Tibial nerve (tissue), 4 donors: ENCODE measurements at regions not wholly inside any gene's neighbourhood (a gene's known extent, or its start where the extent isn't known, plus 50 kb on each side); places are given as distances from the start of the nearest gene placed in this dataset.

Source experiments
- DNase-seq, 2 donors: peaks; one replicate each; pipeline ENCODE4 v3.0.0-alpha.2; 2019; ENCODE audit warnings: low spot score in 2 of 2
- H3K27ac ChIP-seq, 4 donors: fragments of 200-600 bp; sonication (generic) in 3 of 4; one replicate each; pipeline ENCODE4 v1.5.1; 2017 to 2019; ENCODE audit warnings: mild to moderate bottlenecking in 1 of 4
- H3K27me3 ChIP-seq, 2 donors: fragments of 200-600 bp; sonication (generic) in 1 of 2; one replicate each; pipeline versions ENCODE4 v1.5.1 to v1.6.0; 2017 to 2019
- H3K36me3 ChIP-seq, 3 donors: fragments of 200-600 bp; sonication (generic); one replicate each; pipeline ENCODE4 v1.5.1; 2018 to 2019
- H3K4me1 ChIP-seq, 4 donors: fragments of 200-600 bp; sonication (generic) in 3 of 4; one replicate each; pipeline ENCODE4 v1.5.1; 2017 to 2019
- H3K4me3 ChIP-seq, 4 donors: fragments of 200-600 bp; sonication (generic) in 3 of 4; one replicate each; pipeline ENCODE4 v1.5.1; 2017 to 2019; ENCODE audit warnings: mild to moderate bottlenecking in 1 of 4, moderate library complexity in 1 of 4
- H3K9me3 ChIP-seq, 4 donors: fragments of 200-600 bp; sonication (generic) in 3 of 4; one replicate each; pipeline ENCODE4 v1.5.1; 2017 to 2019
- EP300 ChIP-seq, 2 donors: sonication (generic); formaldehyde crosslinking; IDR thresholded peaks; one replicate each; pipeline ENCODE4 v1.6.1; 2017; ENCODE audit warnings: antibody characterized with exemption in 2 of 2, mild to moderate bottlenecking in 1 of 2
- POLR2A ChIP-seq, 2 donors: fragments of 450-650 bp; IDR thresholded peaks; one replicate each; pipeline ENCODE4 v1.6.1; 2017; ENCODE audit warnings: antibody characterized with exemption in 2 of 2, mild to moderate bottlenecking in 2 of 2, moderate library complexity in 2 of 2
- WGBS, 2 donors: methylation state at CpG; one replicate each; pipeline ENCODE4 v1.1.5; 2018; 5-methylcytosine and 5-hydroxymethylcytosine counted together
- TF ChIP-seq, protein P1 (sequence below), 5 experiments: fragments of 200-600 bp in 3 of 5; fragments of 450-650 bp in 2 of 5; sonication (generic) in 3 of 5; IDR thresholded peaks; one replicate each; pipeline ENCODE4 v1.5.1; 2016 to 2019; ENCODE audit warnings: antibody characterized with exemption in 5 of 5, mild to moderate bottlenecking in 3 of 5, moderate library complexity in 2 of 5

DNA sequence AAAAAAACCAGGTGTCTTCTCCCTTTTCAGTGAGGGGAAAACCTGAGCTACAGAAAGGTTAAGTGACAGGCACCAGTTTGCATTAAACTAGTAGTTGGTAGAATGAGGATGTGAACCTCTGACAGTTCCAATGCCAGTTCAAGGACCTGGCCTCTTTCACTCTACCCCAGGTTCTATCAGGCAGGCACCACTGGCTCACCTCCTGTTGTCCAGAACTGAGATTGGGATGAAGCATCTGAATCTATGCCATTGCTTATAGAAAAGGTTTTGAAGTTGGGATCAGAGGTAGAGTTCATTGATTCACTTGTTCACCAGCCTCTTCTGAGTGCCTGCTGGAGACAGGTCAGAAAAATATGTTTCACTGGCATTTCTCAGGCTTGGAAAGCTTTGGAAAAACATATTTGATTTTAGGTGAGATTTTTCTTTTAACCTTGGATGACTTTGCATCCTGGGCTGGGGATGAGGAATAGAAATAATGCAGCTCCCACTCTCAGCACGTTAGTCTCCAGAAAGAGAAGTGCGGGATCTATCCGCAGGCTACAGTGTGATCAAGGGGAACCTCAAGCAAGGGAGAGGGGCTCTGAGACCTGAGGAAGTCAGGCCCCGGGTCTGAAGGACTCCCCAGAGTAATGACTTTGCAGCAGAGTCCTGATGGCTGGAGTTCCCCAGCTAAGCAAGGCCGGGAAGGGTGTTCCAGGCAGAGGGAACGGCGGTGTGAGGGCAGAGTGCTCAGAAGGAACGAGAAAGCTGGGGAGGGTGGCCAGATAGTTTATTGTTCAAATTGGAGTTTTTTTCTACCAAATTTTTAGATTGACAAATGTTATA is 250.3 kb downstream of the MYCN start:
- no peaks in the 10 kb centered on the region for H3K36me3 ChIP-seq
- H3K4me1 ChIP-seq: no peaks in the 10 kb centered on the region
- H3K27me3 ChIP-seq: no peaks in the 10 kb centered on the region
- H3K4me3 ChIP-seq: no peak overlapping the region
- TF ChIP-seq, protein P1, sequence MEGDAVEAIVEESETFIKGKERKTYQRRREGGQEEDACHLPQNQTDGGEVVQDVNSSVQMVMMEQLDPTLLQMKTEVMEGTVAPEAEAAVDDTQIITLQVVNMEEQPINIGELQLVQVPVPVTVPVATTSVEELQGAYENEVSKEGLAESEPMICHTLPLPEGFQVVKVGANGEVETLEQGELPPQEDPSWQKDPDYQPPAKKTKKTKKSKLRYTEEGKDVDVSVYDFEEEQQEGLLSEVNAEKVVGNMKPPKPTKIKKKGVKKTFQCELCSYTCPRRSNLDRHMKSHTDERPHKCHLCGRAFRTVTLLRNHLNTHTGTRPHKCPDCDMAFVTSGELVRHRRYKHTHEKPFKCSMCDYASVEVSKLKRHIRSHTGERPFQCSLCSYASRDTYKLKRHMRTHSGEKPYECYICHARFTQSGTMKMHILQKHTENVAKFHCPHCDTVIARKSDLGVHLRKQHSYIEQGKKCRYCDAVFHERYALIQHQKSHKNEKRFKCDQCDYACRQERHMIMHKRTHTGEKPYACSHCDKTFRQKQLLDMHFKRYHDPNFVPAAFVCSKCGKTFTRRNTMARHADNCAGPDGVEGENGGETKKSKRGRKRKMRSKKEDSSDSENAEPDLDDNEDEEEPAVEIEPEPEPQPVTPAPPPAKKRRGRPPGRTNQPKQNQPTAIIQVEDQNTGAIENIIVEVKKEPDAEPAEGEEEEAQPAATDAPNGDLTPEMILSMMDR (IDR thresholded peaks at IDR 0.05): no peak
- TF ChIP-seq POLR2A (IDR thresholded peaks at IDR 0.05) (no peak), EP300 (IDR thresholded peaks at IDR 0.05) (no peak)
- H3K27ac ChIP-seq: no peak overlapping the region
- WGBS, 2 donors: 76 to 82% methylated on average over 8 of the region's 8 CpGs
- H3K9me3 ChIP-seq: peaks cover 0 to 3% (median 0%) of the 10 kb centered on the region in 4 donors
- DNase-seq: no peak

DNA sequence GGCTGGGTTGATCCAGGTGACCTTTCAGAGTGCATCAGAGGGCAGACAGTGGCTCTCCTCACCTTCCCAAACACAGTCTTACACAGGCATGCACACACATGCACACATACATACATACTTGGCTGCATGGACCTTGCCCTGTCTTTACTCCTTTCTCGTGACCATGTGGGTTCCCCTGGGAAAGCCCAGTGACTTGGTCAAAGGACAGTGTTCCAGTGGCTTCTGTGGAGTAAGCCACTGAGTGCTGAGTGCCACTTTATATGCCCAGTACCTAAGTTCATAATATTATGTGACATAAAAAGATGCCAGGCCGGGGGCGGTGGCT is 249.4 kb downstream of the MYCN start:
- no peaks in the 10 kb centered on the region for H3K36me3 ChIP-seq
- no peak overlapping the region for H3K4me3 ChIP-seq
- H3K4me1 ChIP-seq: no peaks in the 10 kb centered on the region
- WGBS, 2 donors: 92 to 94% methylated on average over 3 of the region's 3 CpGs
- H3K9me3 ChIP-seq: peaks cover 0 to 3% (median 0%) of the 10 kb centered on the region in 4 donors
- no peaks in the 10 kb centered on the region for H3K27me3 ChIP-seq
- DNase-seq: no peak
- H3K27ac ChIP-seq: no peak overlapping the region
- TF ChIP-seq EP300 (IDR thresholded peaks at IDR 0.05) (no peak), POLR2A (IDR thresholded peaks at IDR 0.05) (no peak)
- TF ChIP-seq, protein P1 (IDR thresholded peaks at IDR 0.05): no peak

DNA sequence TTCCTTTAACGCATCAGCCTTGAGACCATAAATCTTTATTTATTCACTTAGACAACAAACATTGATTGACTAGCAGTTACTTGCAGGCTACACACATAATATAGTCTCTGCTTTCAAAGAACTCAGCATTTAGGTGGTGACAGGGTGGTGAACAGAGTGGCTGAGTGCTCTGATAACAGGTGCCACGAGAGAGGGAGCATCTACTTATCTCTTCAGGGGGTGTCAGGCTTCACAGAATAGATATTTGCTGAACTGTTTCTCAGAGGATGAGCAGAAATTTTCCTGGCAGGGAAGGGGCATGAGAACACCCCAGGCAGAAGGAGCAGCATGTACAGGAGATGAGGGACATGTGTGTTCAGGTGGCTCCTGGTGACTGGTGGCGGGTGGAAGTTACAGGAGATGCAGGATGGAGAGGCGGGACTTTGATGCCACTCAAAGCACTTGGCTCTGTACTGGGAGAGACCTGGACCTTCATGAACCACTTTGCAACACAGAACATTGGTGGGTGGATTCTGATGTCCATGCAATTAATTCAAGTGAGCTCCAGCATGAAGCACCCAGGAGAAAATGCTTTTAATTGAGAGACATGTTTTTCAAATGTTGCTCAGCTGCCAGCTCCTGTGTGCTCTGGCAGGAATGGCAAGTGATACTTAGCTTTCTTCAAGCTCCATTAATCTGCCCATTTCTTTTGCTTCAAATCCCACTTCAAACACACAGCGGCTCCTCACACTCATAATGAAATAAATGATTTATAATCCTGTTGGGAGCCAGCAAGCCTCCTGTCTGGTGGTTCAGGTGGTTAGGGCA is 248.9 kb downstream of the MYCN start:
- no peak for DNase-seq
- Histone ChIP-seq H3K4me1 (no peaks in the 10 kb centered on the region), H3K36me3 (no peaks in the 10 kb centered on the region), H3K27ac (no peak overlapping the region), H3K27me3 (no peaks in the 10 kb centered on the region), H3K4me3 (no peak overlapping the region), H3K9me3 (peaks cover 0 to under 1% (median 0%) of the 10 kb centered on the region in 4 donors)
- WGBS, 2 donors: 86 to 87% methylated on average over 5 of the region's 5 CpGs
- TF ChIP-seq, protein P1 (IDR thresholded peaks at IDR 0.05): no peak
- no peak for TF ChIP-seq POLR2A (IDR thresholded peaks at IDR 0.05)

DNA sequence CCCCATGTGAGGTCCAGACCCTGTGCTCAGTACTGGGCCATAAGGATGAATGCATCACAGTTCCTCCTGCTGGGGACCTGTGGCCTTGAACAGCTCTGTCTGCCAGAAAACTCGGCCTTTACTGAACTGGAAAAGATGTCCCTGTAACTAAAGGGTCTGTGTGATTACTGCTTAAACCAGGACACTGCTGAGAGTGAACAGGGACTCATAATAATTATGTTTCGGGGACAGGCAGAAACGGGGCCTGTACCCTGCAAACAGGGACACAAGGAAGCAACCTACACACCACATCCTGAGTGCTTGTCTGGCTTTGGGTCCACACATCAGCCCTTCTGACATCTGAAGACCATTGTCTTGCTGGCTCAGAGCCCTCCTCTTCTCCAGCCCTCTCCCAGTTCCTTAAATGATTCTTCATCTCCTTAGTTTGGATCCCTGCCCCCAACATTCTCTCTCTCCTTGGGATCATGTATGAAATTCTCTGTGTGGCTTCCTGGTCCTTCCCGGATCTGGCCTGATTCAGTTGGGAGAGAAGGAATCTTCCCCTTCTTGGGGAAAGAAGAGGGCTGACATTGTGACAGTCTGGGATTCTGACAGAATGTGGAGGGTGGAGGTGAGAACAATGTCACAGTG is 248.0 kb downstream of the MYCN start:
- 50 to 55% methylated on average over 4 of the region's 4 CpGs for WGBS, 2 donors
- TF ChIP-seq, protein P1 (IDR thresholded peaks at IDR 0.05): no peak
- TF ChIP-seq POLR2A (IDR thresholded peaks at IDR 0.05): no peak
- no peak for TF ChIP-seq EP300 (IDR thresholded peaks at IDR 0.05)
- no peak for DNase-seq
- H3K4me1 ChIP-seq: no peaks in the 10 kb centered on the region
- H3K27me3 ChIP-seq: no peaks in the 10 kb centered on the region
- H3K36me3 ChIP-seq: no peaks in the 10 kb centered on the region
- H3K4me3 ChIP-seq: no peak overlapping the region
- no peaks in the 10 kb centered on the region for H3K9me3 ChIP-seq
- H3K27ac ChIP-seq: no peak overlapping the region

DNA sequence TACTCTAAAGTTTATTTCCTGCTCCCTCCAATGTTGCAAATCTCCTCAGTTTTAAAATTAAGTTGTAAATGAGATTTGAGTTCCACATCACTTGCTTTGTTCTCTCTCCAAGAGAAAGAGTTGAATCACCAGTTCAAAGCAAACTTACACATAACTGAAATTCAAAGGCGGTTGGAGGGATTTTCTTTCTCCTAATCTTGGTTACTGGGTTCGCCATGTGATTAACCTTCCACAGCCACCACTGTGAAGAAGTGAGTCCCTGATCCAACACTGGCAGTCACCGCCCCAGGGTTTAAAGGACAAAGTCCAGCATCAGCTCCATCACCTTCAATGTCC is 247.1 kb downstream of the MYCN start:
- TF ChIP-seq, protein P1 (IDR thresholded peaks at IDR 0.05): no peak
- TF ChIP-seq EP300 (IDR thresholded peaks at IDR 0.05) (no peak), POLR2A (IDR thresholded peaks at IDR 0.05) (no peak)
- no peaks in the 10 kb centered on the region for H3K36me3 ChIP-seq
- no peak for DNase-seq
- H3K27me3 ChIP-seq: no peaks in the 10 kb centered on the region
- WGBS, 2 donors: 88 to 90% methylated on average over 3 of the region's 3 CpGs
- no peaks in the 10 kb centered on the region for H3K4me1 ChIP-seq
- H3K27ac ChIP-seq: no peak overlapping the region
- H3K9me3 ChIP-seq: no peaks in the 10 kb centered on the region
- no peak overlapping the region for H3K4me3 ChIP-seq
